ENCODE measurements at regions not wholly inside any gene's neighbourhood (a gene's known extent, or its start where the extent isn't known, plus 50 kb on each side); places are given as distances from the start of the nearest gene placed in this dataset.

DNA sequence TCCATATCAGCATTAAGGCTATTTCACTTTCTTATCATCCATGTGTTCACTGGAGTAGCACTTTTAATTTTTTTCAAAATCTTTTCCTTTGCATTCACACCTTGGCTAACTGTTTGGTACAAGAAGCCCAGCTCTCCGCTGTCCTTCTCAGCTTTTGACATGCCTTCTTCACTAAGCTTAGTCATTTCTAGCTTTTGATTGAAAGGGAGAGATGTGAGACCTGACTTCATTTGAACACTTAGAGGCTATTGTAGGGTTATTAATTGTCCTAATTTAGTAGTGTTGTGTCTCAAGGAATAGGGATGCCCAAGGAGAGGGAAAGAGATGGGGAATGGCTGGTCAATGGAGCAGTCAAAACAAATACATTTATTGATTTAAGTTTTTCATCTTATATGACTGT is 350.0 kb downstream of the CXCL12 start:
- no peaks in the 10 kb centered on the region for H3K36me3 ChIP-seq (ENCODE audit: control insufficient read depth in 4 of 4, insufficient read depth in 3 of 4, low read depth in 1 of 4, low read length in 3 of 4)
- H3K9me3 ChIP-seq (ENCODE audit: control insufficient read depth in 4 of 4, low read length in 3 of 4): no peaks in the 10 kb centered on the region
- no peak overlapping the region for H3K4me3 ChIP-seq (ENCODE audit: low read depth in 1 of 3, low read length in 3 of 3)
- no peaks in the 10 kb centered on the region for H3K27me3 ChIP-seq (ENCODE audit: control insufficient read depth in 4 of 4, insufficient read depth in 4 of 4, low read length in 3 of 4)
- no peak for DNase-seq (ENCODE audit: low spot score)
- H3K9ac ChIP-seq (ENCODE audit: low read depth in 1 of 2, low read length in 2 of 2): no peak overlapping the region
- no peak overlapping the region for H3K27ac ChIP-seq (ENCODE audit: low read depth in 1 of 2, low read length in 2 of 2)
- H3K4me1 ChIP-seq (ENCODE audit: control insufficient read depth in 4 of 4, insufficient read depth in 4 of 4, low read length in 3 of 4): peaks cover 0 to 7% (median 0%) of the 10 kb centered on the region in 4 donors
- 98% methylated on average over 1 of the region's 1 CpG for WGBS
- TF ChIP-seq, protein P1, sequence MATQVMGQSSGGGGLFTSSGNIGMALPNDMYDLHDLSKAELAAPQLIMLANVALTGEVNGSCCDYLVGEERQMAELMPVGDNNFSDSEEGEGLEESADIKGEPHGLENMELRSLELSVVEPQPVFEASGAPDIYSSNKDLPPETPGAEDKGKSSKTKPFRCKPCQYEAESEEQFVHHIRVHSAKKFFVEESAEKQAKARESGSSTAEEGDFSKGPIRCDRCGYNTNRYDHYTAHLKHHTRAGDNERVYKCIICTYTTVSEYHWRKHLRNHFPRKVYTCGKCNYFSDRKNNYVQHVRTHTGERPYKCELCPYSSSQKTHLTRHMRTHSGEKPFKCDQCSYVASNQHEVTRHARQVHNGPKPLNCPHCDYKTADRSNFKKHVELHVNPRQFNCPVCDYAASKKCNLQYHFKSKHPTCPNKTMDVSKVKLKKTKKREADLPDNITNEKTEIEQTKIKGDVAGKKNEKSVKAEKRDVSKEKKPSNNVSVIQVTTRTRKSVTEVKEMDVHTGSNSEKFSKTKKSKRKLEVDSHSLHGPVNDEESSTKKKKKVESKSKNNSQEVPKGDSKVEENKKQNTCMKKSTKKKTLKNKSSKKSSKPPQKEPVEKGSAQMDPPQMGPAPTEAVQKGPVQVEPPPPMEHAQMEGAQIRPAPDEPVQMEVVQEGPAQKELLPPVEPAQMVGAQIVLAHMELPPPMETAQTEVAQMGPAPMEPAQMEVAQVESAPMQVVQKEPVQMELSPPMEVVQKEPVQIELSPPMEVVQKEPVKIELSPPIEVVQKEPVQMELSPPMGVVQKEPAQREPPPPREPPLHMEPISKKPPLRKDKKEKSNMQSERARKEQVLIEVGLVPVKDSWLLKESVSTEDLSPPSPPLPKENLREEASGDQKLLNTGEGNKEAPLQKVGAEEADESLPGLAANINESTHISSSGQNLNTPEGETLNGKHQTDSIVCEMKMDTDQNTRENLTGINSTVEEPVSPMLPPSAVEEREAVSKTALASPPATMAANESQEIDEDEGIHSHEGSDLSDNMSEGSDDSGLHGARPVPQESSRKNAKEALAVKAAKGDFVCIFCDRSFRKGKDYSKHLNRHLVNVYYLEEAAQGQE (IDR thresholded peaks at IDR 0.05): no peak
- TF ChIP-seq FOXA2 (IDR thresholded peaks at IDR 0.05) (no peak), FOXA1 (IDR thresholded peaks at IDR 0.05) (no peak), CTCF (IDR thresholded peaks at IDR 0.05; ENCODE audit: low read depth, low read length, missing input control) (no peak), TAF1 (conservative IDR thresholded peaks at IDR 0.05) (no peak), JUND (IDR thresholded peaks at IDR 0.05) (no peak), EGR1 (IDR thresholded peaks at IDR 0.05; ENCODE audit: low read depth in 2 of 2) (no peak), RAD21 (IDR thresholded peaks at IDR 0.05) (no peak), SP1 (IDR thresholded peaks at IDR 0.05) (no peak)
- TF ChIP-seq, protein P2, sequence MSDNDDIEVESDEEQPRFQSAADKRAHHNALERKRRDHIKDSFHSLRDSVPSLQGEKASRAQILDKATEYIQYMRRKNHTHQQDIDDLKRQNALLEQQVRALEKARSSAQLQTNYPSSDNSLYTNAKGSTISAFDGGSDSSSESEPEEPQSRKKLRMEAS (IDR thresholded peaks at IDR 0.05): no peak

GRCh38 chr10:44033008-44033407 is 351.9 kb downstream of the CXCL12 start:
- Histone ChIP-seq H3K27me3 (ENCODE audit: control insufficient read depth in 4 of 4, insufficient read depth in 4 of 4, low read length in 3 of 4) (no peaks in the 10 kb centered on the region), H3K9me3 (ENCODE audit: control insufficient read depth in 4 of 4, low read length in 3 of 4) (no peaks in the 10 kb centered on the region), H3K9ac (ENCODE audit: low read depth in 1 of 2, low read length in 2 of 2) (no peak overlapping the region), H3K4me3 (ENCODE audit: low read depth in 1 of 3, low read length in 3 of 3) (no peak overlapping the region), H3K36me3 (ENCODE audit: control insufficient read depth in 4 of 4, insufficient read depth in 3 of 4, low read depth in 1 of 4, low read length in 3 of 4) (no peaks in the 10 kb centered on the region), H3K4me1 (ENCODE audit: control insufficient read depth in 4 of 4, insufficient read depth in 4 of 4, low read length in 3 of 4) (peaks cover 0 to 4% (median 0%) of the 10 kb centered on the region in 4 donors), H3K27ac (ENCODE audit: low read depth in 1 of 2, low read length in 2 of 2) (no peak overlapping the region)
- TF ChIP-seq HNF4A (conservative IDR thresholded peaks at IDR 0.05): no peak
- TF ChIP-seq, protein P3, sequence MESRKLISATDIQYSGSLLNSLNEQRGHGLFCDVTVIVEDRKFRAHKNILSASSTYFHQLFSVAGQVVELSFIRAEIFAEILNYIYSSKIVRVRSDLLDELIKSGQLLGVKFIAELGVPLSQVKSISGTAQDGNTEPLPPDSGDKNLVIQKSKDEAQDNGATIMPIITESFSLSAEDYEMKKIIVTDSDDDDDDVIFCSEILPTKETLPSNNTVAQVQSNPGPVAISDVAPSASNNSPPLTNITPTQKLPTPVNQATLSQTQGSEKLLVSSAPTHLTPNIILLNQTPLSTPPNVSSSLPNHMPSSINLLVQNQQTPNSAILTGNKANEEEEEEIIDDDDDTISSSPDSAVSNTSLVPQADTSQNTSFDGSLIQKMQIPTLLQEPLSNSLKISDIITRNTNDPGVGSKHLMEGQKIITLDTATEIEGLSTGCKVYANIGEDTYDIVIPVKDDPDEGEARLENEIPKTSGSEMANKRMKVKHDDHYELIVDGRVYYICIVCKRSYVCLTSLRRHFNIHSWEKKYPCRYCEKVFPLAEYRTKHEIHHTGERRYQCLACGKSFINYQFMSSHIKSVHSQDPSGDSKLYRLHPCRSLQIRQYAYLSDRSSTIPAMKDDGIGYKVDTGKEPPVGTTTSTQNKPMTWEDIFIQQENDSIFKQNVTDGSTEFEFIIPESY (IDR thresholded peaks at IDR 0.05): no peak
- TF ChIP-seq EGR1 (IDR thresholded peaks at IDR 0.05; ENCODE audit: low read depth in 2 of 2): no peak
- TF ChIP-seq GABPA (IDR thresholded peaks at IDR 0.05 in 1 of 2, conservative IDR thresholded peaks at IDR 0.05 in 1 of 2): no peak
- no peak for TF ChIP-seq NR2F2 (IDR thresholded peaks at IDR 0.05)
- TF ChIP-seq YY1 (IDR thresholded peaks at IDR 0.05): no peak
- no peak for TF ChIP-seq FOXA2 (IDR thresholded peaks at IDR 0.05)
- no peak for TF ChIP-seq RXRA (IDR thresholded peaks at IDR 0.05)
- TF ChIP-seq, protein P4, sequence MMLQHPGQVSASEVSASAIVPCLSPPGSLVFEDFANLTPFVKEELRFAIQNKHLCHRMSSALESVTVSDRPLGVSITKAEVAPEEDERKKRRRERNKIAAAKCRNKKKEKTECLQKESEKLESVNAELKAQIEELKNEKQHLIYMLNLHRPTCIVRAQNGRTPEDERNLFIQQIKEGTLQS (IDR thresholded peaks at IDR 0.05): no peak
- no peak for TF ChIP-seq FOXA1 (IDR thresholded peaks at IDR 0.05)
- no peak for TF ChIP-seq JUND (IDR thresholded peaks at IDR 0.05)
- no peak for TF ChIP-seq TAF1 (conservative IDR thresholded peaks at IDR 0.05)
- no peak for TF ChIP-seq CTCF (IDR thresholded peaks at IDR 0.05; ENCODE audit: low read depth, low read length, missing input control)
- TF ChIP-seq, protein P1 (IDR thresholded peaks at IDR 0.05): no peak
- TF ChIP-seq RAD21 (IDR thresholded peaks at IDR 0.05): no peak
- TF ChIP-seq SP1 (IDR thresholded peaks at IDR 0.05): no peak
- no peak for TF ChIP-seq HNF4G (IDR thresholded peaks at IDR 0.05)
- TF ChIP-seq, protein P2 (IDR thresholded peaks at IDR 0.05): no peak
- DNase-seq (ENCODE audit: low spot score): no peak
- 79% methylated on average over 3 of the region's 3 CpGs for WGBS

Measured in liver (tissue), 8 donors.